ENCODE measurements at regions not wholly inside any gene's neighbourhood (a gene's known extent, or its start where the extent isn't known, plus 50 kb on each side); places are given as distances from the start of the nearest gene placed in this dataset.

- no peak for TF ChIP-seq THRB (CRISPR knock-in tag; conservative IDR thresholded peaks at IDR 0.05)
- TF ChIP-seq PRPF4 (IDR thresholded peaks at IDR 0.05; ENCODE audit: insufficient read depth, low read depth, low read length, poor library complexity, severe bottlenecking) = no peak
- no peak for TF ChIP-seq E2F3 (CRISPR knock-in tag; IDR thresholded peaks at IDR 0.05)
- no peak for TF ChIP-seq MCM5 (IDR thresholded peaks at IDR 0.05; ENCODE audit: low read depth)
- no peak for TF ChIP-seq NFRKB (IDR thresholded peaks at IDR 0.05; ENCODE audit: low read depth)
- no peak for TF ChIP-seq ZBTB49 (CRISPR knock-in tag; IDR thresholded peaks at IDR 0.05; ENCODE audit: borderline replicate concordance)
- no peak for TF ChIP-seq DIDO1 (tag; IDR thresholded peaks at IDR 0.05; ENCODE audit: low read depth)
These were observed 161.6 kb upstream of the PWP1 start (continued) for GRCh38 chr12:107523775-107524535.
